ENCODE measurements at regions not wholly inside any gene's neighbourhood (a gene's known extent, or its start where the extent isn't known, plus 50 kb on each side); places are given as distances from the start of the nearest gene placed in this dataset.

DNA sequence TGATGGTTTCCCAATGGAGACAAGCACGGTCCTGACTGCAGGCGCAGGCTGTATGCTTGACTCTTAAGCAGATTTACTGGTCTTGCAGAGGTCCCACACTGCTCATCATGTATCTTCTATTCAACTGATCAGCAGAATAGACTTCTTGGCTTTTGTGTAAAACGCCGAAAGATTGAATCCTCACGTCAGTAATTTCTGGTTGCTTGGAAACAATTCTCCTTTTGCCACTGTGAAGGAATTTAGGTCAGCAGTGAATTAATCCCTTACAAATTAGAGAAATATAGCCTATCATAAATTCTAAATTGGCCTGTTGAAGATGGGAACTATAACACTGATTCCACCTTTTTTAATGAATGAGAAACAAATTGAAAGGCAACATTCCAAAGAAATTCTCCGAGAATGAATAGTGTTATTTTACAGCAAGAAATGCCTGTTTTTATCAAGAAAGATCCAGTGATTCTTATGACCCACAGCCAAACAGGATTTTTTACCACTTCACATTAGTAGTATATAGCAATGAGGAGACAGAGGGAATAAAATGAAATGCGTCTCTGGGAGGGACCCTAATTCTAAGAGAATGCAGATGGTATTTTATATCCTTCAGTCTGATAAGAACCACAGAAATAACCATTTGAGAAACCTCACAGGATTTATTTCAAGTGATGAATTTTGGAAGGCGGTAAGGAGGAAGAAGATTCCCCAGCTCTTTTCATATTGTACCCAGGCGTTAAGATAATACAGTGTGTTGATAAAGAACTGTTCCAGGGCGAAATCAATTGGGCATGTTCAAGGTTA is 362.5 kb downstream of the RAB38 start:
- Histone ChIP-seq H2BK15ac (ENCODE audit: low read length) (no peak overlapping the region), H2AFZ (ENCODE audit: low read length) (no peak overlapping the region), H2BK120ac (replicated peaks; ENCODE audit: low read depth, low read length) (no peak overlapping the region), H2BK12ac (ENCODE audit: low read depth, low read length) (no peak overlapping the region), H3K4me1 (replicated peaks in 1 of 4; ENCODE audit: control insufficient read depth in 3 of 4, insufficient read depth in 4 of 4, low read length in 3 of 4) (no peaks in the 10 kb centered on the region), H3K4ac (replicated peaks; ENCODE audit: insufficient read length, low read depth, low read length) (no peak overlapping the region), H4K20me1 (replicated peaks in 1 of 2; ENCODE audit: control insufficient read depth in 1 of 2, insufficient read depth in 2 of 2, low read length in 2 of 2) (no peaks in the 10 kb centered on the region), H3K14ac (ENCODE audit: insufficient read length) (no peak overlapping the region), H3K9ac (replicated peaks in 1 of 4; ENCODE audit: extremely low read depth in 1 of 4, low read depth in 3 of 4, low read length in 3 of 4) (no peak overlapping the region), H4K8ac (ENCODE audit: extremely low read depth, insufficient read depth, low read length) (no peak overlapping the region), H3K18ac (ENCODE audit: extremely low read depth, low read length) (no peak overlapping the region), H3K79me1 (ENCODE audit: low read depth, low read length) (no peaks in the 10 kb centered on the region), H3K27me3 (replicated peaks in 1 of 4; ENCODE audit: control insufficient read depth in 3 of 4, extremely low read depth in 1 of 4, insufficient read depth in 3 of 4, low read length in 3 of 4) (no peaks in the 10 kb centered on the region), H3K9me3 (ENCODE audit: insufficient read depth in 2 of 2, low read depth in 1 of 2, low read length in 1 of 2) (no peaks in the 10 kb centered on the region), H3K23ac (ENCODE audit: insufficient read length) (no peak overlapping the region), H3K36me3 (ENCODE audit: control insufficient read depth in 2 of 4, insufficient read depth in 4 of 4, low read length in 3 of 4) (no peaks in the 10 kb centered on the region), H4K91ac (replicated peaks; ENCODE audit: insufficient read length, low read length) (no peak overlapping the region), H3K79me2 (ENCODE audit: control insufficient read depth in 1 of 2, insufficient read depth in 2 of 2, low read length in 2 of 2) (no peaks in the 10 kb centered on the region), H2BK20ac (ENCODE audit: low read length) (no peak overlapping the region), H2AK5ac (ENCODE audit: low read depth, low read length) (no peak overlapping the region), H3K56ac (replicated peaks; ENCODE audit: insufficient read length, low read depth, low read length) (no peak overlapping the region), H3K4me3 (ENCODE audit: extremely low read depth in 1 of 4, insufficient read depth in 2 of 4, low read depth in 3 of 4, low read length in 4 of 4) (no peak overlapping the region), H3K4me2 (ENCODE audit: insufficient read depth in 1 of 2, low read depth in 2 of 2, low read length in 2 of 2) (no peak overlapping the region), H3K23me2 (ENCODE audit: low read depth, low read length) (no peaks in the 10 kb centered on the region), H3K27ac (ENCODE audit: low read depth, low read length) (no peak overlapping the region), H2BK5ac (ENCODE audit: low read depth, low read length) (no peak overlapping the region), H4K5ac (ENCODE audit: insufficient read length, low read depth, low read length) (no peak overlapping the region)
- 85% methylated on average over 10 of the region's 10 CpGs; no CpG with 5 or more reads in 1 of the 2 experiments for WGBS, 2 experiments (ENCODE audit: extremely low coverage in 1 of 2, insufficient coverage in 1 of 2, insufficient read length in 1 of 2, insufficient replicate concordance in 2 of 2, low coverage in 1 of 2, low lambda C conversion rate in 2 of 2, missing lambda C conversion rate in 1 of 2)
- DNase-seq (ENCODE audit: low read depth in 1 of 2, low spot score in 2 of 2) (no peak), FAIRE-seq (no peak)
- ChIA-PET POLR2A (ENCODE audit: partially characterized antibody) (no interaction called here), CTCF (ENCODE audit: partially characterized antibody) (no interaction called here)
- TF ChIP-seq TBP (IDR thresholded peaks at IDR 0.05; ENCODE audit: low read depth, low read length) (no peak), TCF12 (IDR thresholded peaks at IDR 0.05; ENCODE audit: low read depth, low read length) (no peak), NANOG (IDR thresholded peaks at IDR 0.05; ENCODE audit: insufficient read depth, low read depth, low read length, poor library complexity, severe bottlenecking) (no peak), CREB1 (IDR thresholded peaks at IDR 0.05) (no peak), RBBP5 (IDR thresholded peaks at IDR 0.05; ENCODE audit: borderline replicate concordance, low read depth, low read length) (no peak), CBX8 (IDR thresholded peaks at IDR 0.05; ENCODE audit: borderline replicate concordance, low read depth, low read length) (no peak), TEAD4 (IDR thresholded peaks at IDR 0.05; ENCODE audit: low read depth, low read length) (no peak), SIRT6 (IDR thresholded peaks at IDR 0.05; ENCODE audit: low read length) (no peak)
- TF ChIP-seq, protein P1, sequence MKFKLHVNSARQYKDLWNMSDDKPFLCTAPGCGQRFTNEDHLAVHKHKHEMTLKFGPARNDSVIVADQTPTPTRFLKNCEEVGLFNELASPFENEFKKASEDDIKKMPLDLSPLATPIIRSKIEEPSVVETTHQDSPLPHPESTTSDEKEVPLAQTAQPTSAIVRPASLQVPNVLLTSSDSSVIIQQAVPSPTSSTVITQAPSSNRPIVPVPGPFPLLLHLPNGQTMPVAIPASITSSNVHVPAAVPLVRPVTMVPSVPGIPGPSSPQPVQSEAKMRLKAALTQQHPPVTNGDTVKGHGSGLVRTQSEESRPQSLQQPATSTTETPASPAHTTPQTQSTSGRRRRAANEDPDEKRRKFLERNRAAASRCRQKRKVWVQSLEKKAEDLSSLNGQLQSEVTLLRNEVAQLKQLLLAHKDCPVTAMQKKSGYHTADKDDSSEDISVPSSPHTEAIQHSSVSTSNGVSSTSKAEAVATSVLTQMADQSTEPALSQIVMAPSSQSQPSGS (IDR thresholded peaks at IDR 0.05; ENCODE audit: low read length): no peak
